ENCODE measurements at regions not wholly inside any gene's neighbourhood (a gene's known extent, or its start where the extent isn't known, plus 50 kb on each side); places are given as distances from the start of the nearest gene placed in this dataset.

DNA sequence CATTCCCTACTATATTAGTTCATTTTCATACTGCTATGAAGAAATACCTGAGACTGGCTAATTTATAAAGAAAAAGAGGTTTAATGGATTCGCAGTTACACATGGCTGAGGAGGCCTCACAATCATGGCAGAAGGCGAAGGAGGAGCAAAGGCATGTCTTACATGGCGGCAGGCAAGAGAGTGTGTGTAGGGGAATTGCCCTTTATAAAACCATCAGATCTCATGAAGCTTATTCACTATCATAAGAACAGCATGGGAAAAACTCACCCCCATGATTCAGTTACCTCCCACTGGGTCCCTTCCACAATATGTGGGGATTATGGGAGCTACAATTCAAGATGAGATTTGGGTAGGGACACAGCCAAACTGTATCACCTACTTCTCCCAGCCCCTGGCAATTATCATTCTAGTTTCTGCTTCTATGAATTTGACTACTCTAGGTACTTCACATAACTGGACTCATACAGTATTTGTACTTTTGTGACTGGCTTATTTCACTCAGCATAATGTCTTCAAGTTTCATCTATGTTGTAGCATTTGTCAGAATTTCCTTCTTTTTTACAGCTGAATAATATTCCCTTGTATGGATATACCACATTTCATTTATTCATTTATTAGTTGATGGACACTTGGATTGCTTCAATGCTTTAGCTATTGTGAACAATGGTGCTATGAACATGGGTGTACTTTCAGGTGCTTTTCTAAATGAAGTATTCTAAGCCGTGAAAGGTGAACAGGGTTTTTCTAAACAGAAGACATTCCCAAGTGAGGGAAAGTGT lies 219.5 kb upstream of the NUDT4 start:
- DNase-seq, result no peak

DNA sequence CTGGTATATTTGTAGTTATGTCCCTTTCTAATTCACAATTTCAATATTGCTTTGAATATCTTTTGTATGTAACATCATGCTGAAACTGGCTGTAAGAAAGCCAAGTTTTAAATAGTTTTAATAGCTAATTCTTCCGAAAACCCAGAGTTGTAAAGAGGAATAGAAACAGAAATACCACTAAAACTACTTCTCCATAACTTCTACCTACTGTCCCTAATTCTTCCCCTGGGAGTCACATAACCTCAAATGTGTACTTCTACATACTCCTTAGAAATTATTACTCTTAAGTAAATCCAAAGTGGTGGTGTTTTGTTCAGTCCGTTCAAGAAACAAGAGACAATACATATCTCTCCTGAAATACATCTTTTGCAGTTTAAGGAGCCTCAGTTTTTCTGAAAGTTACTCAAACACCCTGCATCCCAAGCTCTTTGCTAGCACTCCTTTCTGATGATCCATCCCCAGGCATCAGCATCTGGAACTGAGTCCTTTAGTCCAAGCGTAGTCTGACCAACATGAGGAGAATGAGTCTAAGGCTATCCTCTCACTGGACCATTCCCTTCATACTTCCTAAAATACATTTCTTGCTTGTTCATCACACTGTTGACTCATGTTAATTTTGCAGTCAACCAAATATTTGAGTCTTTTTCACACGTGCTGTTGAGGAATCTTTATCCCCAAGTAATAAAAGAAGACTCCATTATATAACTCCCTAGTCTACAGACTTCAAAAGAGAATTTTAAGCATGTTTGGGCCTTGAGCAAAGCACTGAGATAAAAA lies 214.3 kb upstream of the NUDT4 start:
- DNase-seq, result no peak

DNA sequence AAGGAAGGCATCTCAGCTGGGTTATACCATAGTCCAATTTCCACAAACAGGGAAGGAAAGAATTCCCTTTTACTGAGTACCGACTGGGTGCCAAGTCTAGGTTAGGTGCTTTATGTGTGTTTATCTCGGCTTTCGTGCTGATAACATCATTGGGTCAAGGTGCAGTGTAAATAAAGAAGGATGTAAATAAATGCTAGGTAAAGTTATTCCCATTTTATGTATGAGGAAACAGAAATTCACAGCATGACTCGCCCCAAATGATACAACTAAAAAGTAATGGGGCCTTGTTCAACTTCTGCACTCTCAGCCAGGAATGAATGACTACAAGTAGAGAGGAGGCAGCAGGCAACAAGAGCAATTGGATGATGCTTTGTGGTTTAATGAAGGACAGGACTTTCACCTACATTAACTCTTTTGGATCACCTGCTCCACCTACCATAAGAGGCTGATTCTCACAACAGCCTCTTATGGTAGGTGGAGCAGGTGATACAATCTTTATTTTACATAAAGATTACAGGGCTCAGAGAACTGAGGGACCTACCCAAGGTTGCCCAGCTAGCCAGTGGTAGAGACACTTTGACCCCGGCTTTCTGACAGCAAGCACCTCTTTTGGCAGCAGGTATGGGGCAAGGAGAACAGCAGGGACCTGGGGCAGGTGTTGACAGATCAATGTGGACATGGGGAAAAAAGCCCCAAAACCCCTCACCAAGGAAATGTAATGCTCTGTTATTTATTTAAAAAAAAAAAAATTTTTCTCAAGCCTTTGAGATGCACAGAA lies 213.4 kb upstream of the NUDT4 start:
- peak; percentile 10 to 14 for DNase-seq

DNA sequence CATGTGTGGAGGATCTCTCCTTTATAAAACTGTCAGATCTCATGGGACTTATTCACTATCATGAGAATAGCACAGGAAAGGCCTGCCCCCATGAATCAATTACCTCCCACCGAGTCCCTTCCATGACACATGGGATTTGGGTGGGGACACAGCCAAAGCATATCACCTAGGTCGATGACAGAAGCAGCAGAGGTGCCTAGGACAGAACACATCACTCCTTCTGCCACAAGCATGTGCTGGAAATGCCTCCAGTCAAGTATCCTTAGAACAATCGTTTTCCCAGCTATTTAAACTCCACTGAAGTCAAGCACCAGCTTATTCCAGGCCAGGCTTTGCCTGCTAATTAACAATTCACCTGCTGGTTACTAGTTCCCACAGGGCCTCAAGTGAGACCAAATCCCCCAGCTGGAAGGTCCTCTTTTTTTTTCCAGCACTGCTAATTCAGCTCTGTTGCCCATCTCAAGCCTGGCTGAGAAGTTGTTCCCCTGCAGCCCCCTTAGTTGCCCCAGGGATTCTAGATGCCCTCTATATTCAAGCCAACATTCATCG lies 212.3 kb upstream of the NUDT4 start:
- peak in 1 of 2 experiments; percentile 10 for DNase-seq

DNA sequence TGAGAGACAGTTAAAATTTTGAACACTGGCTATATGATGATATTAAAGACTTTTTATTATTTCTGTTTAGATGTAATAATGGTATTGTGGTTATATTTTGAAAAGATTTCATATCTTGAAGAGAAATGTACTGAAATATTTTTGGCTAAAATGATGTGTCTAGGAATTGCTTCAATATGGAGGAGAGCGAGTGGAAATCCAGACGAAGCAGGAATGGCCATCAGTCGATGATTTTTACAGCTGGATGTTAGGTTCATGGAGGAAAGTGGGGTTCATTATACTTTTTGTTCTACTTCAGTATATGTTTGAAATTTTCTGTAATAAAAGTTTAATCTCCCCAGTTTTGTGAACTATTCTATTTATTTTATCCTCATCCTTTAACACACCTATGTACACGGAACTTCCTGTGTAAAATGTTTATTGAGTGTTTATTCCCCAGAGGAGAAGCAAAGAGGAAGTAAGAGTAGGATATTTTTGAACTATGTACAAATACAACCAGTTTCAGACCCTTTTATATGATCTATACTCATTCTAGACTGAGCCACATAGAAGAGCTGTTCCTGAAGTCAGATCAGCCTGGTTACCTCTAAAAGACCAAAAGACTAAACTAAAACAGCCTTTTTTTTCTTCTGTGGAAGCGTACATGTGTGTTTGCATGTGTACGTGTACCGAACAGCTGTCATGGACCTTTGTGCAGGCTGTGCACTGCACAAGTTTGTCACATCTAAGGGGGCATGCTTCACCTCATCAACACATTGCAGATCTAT lies 211.0 kb upstream of the NUDT4 start:
- DNase-seq, result no peak

DNA sequence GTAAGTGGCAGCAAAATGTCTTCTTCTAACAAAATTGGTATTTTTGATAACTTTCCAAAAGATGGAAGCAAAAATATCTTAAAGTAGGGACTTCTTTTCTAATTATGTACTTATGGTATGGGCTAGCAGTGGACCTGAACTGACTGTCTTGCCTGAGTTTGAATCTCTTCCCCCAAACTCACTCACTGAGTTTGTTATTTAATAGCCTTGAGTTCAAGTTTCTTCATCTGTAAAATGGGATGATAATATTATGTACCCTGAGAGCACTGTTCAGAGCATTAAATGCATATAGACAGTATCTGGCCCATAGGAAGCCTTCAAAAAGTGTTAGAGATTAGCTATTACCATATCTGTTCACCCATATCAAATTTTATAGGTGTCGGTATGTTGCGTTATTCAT lies 210.4 kb upstream of the NUDT4 start:
- DNase-seq, result no peak

DNA sequence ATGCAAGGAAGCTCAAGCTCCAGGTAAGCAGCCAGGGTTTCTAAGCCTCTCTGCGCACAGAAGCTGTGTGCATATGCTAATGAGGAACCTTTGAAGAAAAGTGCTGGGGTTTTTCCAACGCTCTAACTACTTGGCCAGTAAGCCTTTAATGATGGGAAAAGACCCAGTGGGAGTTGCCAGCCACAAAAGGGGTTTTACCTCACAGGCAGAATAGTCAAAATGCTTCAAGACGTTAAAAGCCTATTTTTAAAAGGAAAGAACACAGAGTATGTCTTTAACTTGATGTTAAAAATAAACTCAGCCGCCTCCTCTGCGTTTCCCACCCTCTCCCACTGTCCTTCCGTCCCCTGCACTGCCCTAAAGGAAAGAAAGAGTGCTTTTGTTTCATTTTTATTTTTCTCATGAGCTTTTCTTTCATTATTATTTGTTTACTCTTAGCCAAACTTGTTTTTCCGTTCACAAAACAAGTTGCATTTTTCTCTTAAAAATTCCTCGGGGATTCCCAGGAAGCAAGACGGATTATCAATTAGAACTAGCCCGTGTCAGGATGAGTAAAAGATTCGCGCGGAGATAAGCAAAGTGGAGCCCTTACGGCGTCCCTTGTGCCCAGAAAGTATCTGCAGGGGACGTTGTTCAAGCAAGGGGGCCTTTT lies 209.8 kb upstream of the NUDT4 start:
- DNase-seq, result no peak

DNA sequence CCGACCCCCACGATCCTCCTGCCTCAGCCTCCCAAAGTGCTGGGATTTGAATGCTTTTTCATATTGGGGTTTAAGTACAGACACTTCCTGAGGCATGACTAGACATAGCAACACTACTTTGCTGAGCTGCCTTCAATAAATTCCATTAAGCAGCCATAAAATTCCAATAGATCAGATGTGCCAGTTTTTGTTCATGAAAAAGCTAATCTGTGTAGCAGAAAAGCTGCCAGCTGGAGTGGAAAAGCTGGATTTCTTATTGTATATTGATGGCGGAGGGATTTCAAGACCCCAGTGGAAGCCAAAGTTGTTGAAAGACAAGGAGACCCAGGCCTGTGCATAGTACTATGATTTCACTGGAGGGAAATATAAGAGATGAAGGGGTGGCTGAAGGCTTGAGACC lies 209.0 kb upstream of the NUDT4 start:
- no peak for DNase-seq

DNA sequence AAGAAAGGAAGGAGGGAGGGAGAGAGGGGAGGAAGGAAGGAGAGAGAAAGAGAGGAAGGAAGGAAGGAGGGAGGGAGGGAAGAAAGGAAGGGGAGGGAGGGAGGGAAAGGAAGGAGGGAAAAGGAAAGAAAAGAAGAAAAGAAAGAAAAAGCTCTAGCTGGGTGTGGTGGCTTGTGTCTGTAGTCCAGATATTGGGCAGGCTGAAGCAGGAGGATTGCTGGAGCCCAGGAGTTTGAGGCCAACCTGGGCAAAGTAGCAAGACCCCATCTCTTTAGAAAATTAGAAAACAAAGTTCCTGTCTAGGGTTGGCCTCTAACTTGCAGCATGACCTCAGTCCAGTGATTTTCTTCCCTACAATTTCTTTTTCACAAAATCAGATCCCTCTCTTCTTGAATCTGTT lies 208.2 kb upstream of the NUDT4 start:
- DNase-seq, result no peak

DNA sequence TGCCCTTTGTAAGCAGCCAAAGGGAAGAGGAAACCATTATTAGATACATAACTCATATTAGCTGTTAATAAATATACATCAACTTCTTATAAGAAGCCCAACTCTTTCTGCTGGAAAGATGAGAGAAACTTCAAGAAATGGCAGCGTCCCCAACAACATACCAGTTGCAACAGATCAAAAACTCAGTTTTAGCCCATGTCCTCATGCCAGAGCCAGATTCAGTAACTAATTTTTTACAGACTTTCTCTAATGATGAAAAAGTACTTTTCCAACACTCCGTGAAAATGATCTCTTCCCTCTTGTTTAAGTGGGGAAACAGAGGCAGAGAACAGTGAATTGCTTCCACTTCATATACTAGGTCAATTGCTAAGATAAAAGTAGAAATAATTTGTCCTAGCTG lies 206.8 kb upstream of the NUDT4 start:
- DNase-seq, result no peak

DNA sequence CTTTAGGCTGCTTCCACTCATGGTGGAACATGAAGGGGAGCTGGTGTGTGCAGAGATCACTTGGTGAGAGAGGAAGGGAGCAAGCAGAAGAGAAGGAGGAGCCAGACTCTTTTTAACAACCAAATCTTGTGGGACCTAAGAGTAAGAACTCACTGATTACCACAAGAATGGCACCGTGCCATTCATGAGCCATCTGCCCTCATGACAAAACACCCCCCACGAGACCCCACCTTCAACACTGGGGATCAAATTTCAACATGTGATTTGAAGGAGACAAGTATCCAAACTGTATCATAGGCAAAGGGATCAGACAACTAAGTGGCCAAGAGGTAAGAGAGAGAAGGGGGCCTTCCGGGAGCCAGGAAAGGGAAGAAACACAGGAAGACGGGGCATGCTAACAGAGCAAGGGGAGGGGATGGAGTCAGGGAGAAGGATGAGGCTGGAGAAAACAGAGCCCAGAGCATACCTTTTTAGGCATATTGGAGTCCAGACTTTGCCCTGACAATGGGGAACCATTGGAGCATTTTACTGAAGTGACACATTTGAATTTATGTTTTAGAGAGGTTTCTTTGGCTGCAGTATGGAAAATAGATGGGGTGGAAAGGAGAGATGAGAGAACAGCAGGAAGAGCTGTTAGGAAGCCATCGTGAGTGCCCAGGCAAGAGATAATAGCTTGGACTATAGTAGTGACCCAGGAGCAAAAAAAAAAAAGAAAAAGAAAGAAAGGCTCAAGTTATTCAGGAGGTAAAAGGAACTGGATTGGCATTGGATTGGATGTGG lies 204.4 kb upstream of the NUDT4 start:
- no peak for DNase-seq

DNA sequence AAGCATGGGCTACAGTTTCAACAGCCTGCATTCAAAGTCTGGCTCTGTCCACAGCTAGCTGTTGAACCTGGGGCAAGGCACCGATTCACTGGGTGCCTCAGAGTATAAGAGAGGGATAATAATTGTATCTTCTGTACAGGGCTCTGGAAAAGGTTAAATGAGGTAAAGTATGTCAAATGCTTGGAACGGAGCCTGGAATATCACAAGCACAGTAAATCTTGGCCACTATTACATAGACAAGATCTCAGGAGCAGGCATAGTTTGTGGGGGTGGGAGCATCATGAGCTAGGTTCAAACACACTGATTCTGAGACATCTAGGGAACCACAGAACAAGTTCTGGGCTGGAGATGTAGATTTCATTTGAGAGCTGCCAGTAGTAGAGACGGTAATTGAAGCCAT lies 203.7 kb upstream of the NUDT4 start:
- DNase-seq, result no peak

DNA sequence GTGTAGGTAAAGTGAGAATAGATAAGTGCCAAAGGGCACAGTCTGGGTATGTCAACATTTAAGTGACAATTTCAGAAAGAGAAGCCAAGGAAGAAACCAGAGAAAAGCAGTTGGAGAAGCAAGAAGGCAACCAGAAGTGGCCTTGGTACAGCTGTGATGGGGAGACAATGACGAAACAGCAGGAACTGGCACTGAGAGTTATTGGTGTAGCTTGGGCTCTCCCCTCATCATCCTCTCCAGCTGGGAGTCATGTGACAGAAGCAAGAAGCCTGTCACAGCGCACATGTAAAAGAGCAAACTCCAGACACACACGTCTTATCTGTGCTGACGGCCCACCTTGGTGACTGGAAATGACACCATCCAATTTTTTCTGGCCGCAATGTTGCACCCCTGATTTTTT lies 203.3 kb upstream of the NUDT4 start:
- DNase-seq, result no peak

DNA sequence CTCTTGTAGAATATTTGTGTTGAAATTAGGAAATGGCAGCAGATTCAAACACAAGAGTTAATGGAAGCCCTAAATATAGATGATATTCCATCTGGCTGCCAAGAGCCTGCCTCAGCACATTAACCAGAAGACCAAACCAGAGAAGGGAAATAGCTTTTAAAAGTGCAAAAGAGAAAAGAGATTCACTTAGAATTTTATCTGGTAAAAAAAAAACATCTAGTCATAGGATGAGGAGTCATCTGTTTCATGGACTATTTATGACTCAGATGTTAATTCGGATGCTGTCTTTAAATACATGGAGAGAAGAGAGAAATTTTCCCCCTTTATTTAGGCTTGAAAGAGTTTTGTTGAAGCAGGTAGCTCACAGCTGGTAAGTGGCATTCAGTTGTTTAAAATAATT lies 201.6 kb upstream of the NUDT4 start:
- DNase-seq, result no peak

DNA sequence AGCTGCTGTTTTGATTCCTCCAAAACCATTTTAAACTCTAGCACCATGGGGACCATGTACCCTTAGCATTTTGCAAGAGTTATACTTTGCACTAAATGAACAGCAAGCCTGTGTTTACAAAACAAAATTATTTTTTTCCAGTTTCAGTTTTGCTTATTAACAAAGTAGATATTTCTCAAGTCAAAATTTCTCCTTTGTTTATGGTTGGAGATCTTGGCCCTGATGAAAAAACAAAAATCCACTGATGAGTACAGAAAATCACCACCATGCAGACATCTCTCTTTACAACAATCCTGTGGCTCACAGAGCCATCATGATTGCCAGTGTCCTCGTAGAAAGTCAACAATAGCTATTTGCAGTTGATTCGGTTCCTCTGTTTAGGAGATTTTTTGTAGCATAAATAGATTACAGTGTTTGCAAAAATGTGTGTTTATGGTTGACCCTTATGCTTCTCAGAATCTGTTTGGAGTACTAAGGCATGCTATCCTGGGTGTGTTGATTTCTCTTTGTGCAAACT lies 201.1 kb upstream of the NUDT4 start:
- DNase-seq, result no peak

DNA sequence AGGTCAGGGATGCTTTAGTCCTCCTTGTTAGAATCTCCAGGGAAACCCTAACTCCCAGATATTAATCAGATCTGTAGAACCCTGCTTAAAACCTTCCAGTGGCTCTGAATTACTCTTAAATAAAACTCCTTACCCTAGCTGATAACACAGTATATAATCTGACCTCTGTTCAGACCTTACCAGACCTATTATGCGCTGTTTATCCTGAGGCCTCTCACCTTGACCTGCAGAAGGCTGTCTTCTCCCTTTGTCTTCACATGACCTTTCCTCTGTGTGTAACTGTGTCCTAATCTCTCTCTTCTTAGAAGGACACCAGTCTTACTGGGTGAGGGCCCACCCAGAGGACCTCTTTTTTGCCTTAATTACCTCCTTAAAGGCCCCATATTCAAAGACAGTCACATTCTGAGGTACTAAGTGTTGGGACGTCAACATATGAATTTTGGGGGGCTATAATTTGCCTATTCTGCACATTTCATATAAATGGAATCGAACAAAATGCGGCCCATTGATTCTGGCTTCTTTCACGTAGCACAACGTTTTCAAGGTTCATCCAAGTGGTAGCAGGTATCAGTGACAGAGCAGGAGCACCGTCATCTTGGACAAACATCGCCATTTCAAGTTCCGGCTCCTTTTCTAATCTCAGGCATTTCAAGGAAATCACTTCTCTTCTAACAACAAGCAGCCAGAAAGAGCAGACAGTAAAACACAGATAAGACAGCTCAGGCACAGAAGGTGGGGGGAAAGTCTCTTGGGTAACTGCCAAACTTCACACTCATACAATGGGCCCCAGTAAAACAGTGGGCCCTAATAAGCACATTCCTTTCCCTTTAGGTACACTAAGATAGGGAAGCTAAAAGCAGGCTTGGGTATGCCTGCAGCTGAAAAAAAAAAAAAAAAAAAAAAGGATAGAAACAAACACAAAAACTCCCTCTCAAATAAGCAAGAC lies 200.2 kb upstream of the NUDT4 start:
- no peak for DNase-seq

DNA sequence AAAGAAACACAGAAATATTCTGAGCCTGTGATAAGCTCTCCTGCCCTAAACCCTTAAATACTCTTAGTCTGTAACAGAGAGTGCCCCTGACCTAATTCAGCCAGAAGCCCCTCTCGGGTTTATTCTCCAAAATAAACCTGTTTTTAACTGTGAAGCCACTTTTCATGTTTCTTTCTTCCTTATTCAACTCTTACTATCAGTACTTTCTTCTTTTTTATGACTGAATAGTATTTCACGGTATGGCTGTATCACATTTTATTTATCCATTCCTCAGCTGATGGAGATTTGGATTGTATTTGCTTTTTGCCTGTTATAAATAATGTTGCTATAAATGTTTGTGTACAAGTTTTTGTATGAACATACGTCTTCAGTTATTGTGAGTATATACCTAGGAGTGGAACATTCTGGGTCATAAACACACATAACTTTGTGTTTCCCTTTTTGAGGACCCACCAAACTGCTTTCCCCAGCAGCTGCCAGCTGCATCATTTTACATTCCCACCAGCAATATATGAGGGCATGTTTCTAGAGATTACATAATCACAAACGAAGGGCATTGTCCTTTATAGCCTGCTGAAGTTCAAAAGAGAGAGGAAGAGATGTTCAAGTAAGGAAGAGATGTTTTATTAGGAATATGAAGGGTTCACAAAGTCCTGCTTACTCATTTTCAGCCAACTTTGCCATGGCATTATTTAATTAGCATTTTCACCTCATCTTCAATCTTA lies 199.4 kb upstream of the NUDT4 start:
- no peak for DNase-seq

DNA sequence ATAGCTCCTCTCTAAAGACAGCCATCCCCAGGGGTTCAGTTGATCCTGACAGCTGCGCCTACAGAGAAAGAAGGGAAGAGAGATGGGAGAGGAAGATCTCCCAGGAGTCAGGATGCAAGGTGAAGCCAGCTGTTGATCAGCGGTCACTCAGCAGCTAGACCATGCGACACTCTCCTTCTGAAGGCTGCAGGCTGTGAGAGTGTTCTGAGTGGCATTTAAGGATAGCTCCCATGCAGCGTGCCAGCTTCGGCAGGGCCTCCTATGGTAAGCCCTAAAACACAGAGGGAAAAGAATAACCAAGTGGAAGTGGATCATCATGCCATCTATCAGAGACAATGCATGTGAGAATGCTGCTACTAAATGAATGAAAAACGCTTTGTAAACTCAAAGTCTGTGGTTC lies 197.9 kb upstream of the NUDT4 start:
- DNase-seq, result no peak

DNA sequence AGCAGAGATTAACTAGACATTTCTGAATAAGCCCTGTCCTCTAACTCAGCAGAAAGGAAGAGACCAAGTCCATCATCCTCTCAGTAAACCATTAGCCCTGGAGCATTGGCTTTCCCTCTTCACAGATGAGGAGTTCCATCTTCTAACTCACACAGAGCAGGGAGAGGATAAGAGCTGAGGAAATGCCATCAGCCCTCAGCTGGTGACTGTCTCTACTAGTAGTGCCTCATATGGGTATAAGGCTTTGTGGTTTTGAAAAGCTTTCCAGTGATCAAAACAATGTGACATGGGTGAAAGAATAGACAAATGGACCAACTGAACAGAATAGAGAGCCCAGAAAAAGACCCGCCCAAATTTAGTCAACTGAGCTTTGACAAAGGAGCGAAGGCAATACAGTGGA lies 197.2 kb upstream of the NUDT4 start:
- DNase-seq, result no peak
